Endodermal cell (in vitro differentiated cells): ENCODE measurements at regions not wholly inside any gene's neighbourhood (a gene's known extent, or its start where the extent isn't known, plus 50 kb on each side); places are given as distances from the start of the nearest gene placed in this dataset.

Experiments used
- DNase-seq: peaks from one replicate; pipeline ENCODE4 v3.0.0-alpha.2; 2017
- H3K27ac ChIP-seq: 2 replicates; pipeline ENCODE4 v1.5.1; 2013; ENCODE audit warnings: mild to moderate bottlenecking, low read depth, low read length, moderate library complexity
- H3K27me3 ChIP-seq: 2 replicates; pipeline ENCODE4 v1.6.1; 2013; ENCODE audit warnings: mild to moderate bottlenecking, low read length, moderate library complexity; ENCODE audit not compliant: insufficient read depth, control insufficient read depth, poor library complexity, severe bottlenecking
- H3K36me3 ChIP-seq: 2 replicates; pipeline ENCODE4 v1.7.0; 2013; ENCODE audit warnings: mild to moderate bottlenecking, low read length, moderate library complexity; ENCODE audit not compliant: control insufficient read depth, insufficient read depth
- H3K4me1 ChIP-seq: one replicate; pipeline ENCODE4 v1.7.0; 2013; ENCODE audit warnings: low read length; ENCODE audit not compliant: control insufficient read depth, insufficient read depth
- H3K4me3 ChIP-seq: 2 replicates; pipeline ENCODE4 v1.5.1; 2013; ENCODE audit warnings: mild to moderate bottlenecking, low read length, moderate library complexity
- H3K9ac ChIP-seq: 2 replicates; pipeline ENCODE4 v1.6.1; 2013; ENCODE audit warnings: mild to moderate bottlenecking, low read length, moderate library complexity; ENCODE audit not compliant: poor library complexity, severe bottlenecking; ENCODE audit errors: extremely low read depth
- H3K9me3 ChIP-seq: 2 replicates; pipeline ENCODE4 v1.6.1; 2013; ENCODE audit warnings: mild to moderate bottlenecking, low read length, moderate library complexity; ENCODE audit not compliant: control insufficient read depth
- H3K27ac Mint-ChIP-seq: 2 replicates; pipeline ENCODE4 v1.8.0; 2020; ENCODE audit warnings: mixed read lengths
- H3K27me3 Mint-ChIP-seq: 2 replicates; pipeline ENCODE4 v1.8.0; 2021; ENCODE audit warnings: mild to moderate bottlenecking, mixed read lengths; ENCODE audit not compliant: insufficient read depth
- H3K36me3 Mint-ChIP-seq: 2 replicates; pipeline ENCODE4 v1.8.0; 2020; ENCODE audit warnings: low read depth, mixed read lengths
- H3K4me1 Mint-ChIP-seq: 2 replicates; pipeline ENCODE4 v1.8.0; 2020; ENCODE audit warnings: mixed read lengths
- H3K4me3 Mint-ChIP-seq: 2 replicates; pipeline ENCODE4 v1.8.0; 2020; ENCODE audit warnings: mild to moderate bottlenecking, moderate library complexity, mixed read lengths
- H3K9me3 Mint-ChIP-seq: 2 replicates; pipeline ENCODE4 v1.8.0; 2020; ENCODE audit warnings: mild to moderate bottlenecking, mixed read lengths
- CTCF ChIP-seq: fragments of 200-600 bp; sonication (generic); conservative IDR thresholded peaks from 2 replicates; pipeline ENCODE4 v1.5.0; 2021; ENCODE audit warnings: antibody characterized with exemption, mild to moderate bottlenecking
- whole genome bisulfite sequencing, 2 experiments: methylation state at CpG; one replicate each; pipeline versions ENCODE4 v1.1.5 to v1.1.7; 2013; ENCODE audit warnings: missing lambda C conversion rate in 2 of 2, mixed read lengths in 1 of 2; ENCODE audit not compliant: insufficient coverage in 1 of 2, insufficient read length in 1 of 2; 5-methylcytosine and 5-hydroxymethylcytosine counted together

GRCh38 chr2:207444756-207445155 is 85.0 kb upstream of the CREB1 start:
- Mint-ChIP-seq H3K4me1 (peaks cover 9% of the 10 kb centered on the region), H3K4me3 (no peak overlapping the region), H3K27ac (no peak overlapping the region), H3K9me3 (no peaks in the 10 kb centered on the region), H3K27me3 (no peaks in the 10 kb centered on the region), H3K36me3 (no peaks in the 10 kb centered on the region)
- TF ChIP-seq CTCF, result no peak
- H3K27ac ChIP-seq, result no peak overlapping the region
- no peaks in the 10 kb centered on the region for H3K4me1 ChIP-seq
- WGBS, 2 experiments, result 93 to 100% methylated on average over 1 to 4 of the region's 4 CpGs
- H3K4me3 ChIP-seq, result no peak overlapping the region
- H3K36me3 ChIP-seq, result no peaks in the 10 kb centered on the region
- no peaks in the 10 kb centered on the region for H3K9me3 ChIP-seq
- no peak overlapping the region for H3K9ac ChIP-seq
- no peaks in the 10 kb centered on the region for H3K27me3 ChIP-seq
- DNase-seq, result no peak

- Histone ChIP-seq H3K36me3 (no peaks in the 10 kb centered on the region), H3K9me3 (no peaks in the 10 kb centered on the region), H3K4me3 (no peak overlapping the region), H3K4me1 (no peaks in the 10 kb centered on the region), H3K27ac (no peak overlapping the region), H3K9ac (no peak overlapping the region), H3K27me3 (no peaks in the 10 kb centered on the region)
- Mint-ChIP-seq H3K27ac (no peak overlapping the region), H3K36me3 (no peaks in the 10 kb centered on the region), H3K4me3 (no peak overlapping the region), H3K9me3 (no peaks in the 10 kb centered on the region), H3K27me3 (no peaks in the 10 kb centered on the region), H3K4me1 (peaks cover 16% of the 10 kb centered on the region)
- no peak for DNase-seq
- TF ChIP-seq CTCF, result no peak
- WGBS, 2 experiments, result 83 to 94% methylated on average over 6 of the region's 6 CpGs
Measured at GRCh38 chr2:207446653-207447052, 83.1 kb upstream of the CREB1 start.

- no peaks in the 10 kb centered on the region for H3K4me1 ChIP-seq
- WGBS, 2 experiments, result 95 to 100% methylated on average over 1 of the region's 1 CpG
- Mint-ChIP-seq H3K27ac (no peak overlapping the region), H3K9me3 (no peaks in the 10 kb centered on the region), H3K4me3 (no peak overlapping the region), H3K36me3 (no peaks in the 10 kb centered on the region), H3K4me1 (peaks cover 16% of the 10 kb centered on the region), H3K27me3 (no peaks in the 10 kb centered on the region)
- no peaks in the 10 kb centered on the region for H3K27me3 ChIP-seq
- no peak for TF ChIP-seq CTCF
- no peak overlapping the region for H3K4me3 ChIP-seq
- no peak overlapping the region for H3K9ac ChIP-seq
- no peaks in the 10 kb centered on the region for H3K9me3 ChIP-seq
- H3K27ac ChIP-seq, result no peak overlapping the region
- no peak for DNase-seq
- no peaks in the 10 kb centered on the region for H3K36me3 ChIP-seq
Measured at GRCh38 chr2:207448006-207448405, 81.8 kb upstream of the CREB1 start.
